ENCODE measurements at regions not wholly inside any gene's neighbourhood (a gene's known extent, or its start where the extent isn't known, plus 50 kb on each side); places are given as distances from the start of the nearest gene placed in this dataset.
"Not testable (repeated sequence)": the region's sequence is repeated elsewhere in the genome, so short reads cannot be mapped to it uniquely, and the experiment has no call there.

- no peak for TF ChIP-seq EZH2 (IDR thresholded peaks at IDR 0.05; ENCODE audit: borderline replicate concordance, low read depth, low read length, poor library complexity, severe bottlenecking)
- TF ChIP-seq, protein P1, sequence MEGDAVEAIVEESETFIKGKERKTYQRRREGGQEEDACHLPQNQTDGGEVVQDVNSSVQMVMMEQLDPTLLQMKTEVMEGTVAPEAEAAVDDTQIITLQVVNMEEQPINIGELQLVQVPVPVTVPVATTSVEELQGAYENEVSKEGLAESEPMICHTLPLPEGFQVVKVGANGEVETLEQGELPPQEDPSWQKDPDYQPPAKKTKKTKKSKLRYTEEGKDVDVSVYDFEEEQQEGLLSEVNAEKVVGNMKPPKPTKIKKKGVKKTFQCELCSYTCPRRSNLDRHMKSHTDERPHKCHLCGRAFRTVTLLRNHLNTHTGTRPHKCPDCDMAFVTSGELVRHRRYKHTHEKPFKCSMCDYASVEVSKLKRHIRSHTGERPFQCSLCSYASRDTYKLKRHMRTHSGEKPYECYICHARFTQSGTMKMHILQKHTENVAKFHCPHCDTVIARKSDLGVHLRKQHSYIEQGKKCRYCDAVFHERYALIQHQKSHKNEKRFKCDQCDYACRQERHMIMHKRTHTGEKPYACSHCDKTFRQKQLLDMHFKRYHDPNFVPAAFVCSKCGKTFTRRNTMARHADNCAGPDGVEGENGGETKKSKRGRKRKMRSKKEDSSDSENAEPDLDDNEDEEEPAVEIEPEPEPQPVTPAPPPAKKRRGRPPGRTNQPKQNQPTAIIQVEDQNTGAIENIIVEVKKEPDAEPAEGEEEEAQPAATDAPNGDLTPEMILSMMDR (conservative IDR thresholded peaks at IDR 0.05; ENCODE audit: low read depth, low read length), result no peak
- Histone ChIP-seq H3K27ac (ENCODE audit: low read depth, low read length, poor library complexity, severe bottlenecking) (no peak overlapping the region), H3K4me1 (ENCODE audit: insufficient read depth, low read length, poor library complexity, severe bottlenecking) (no peaks in the 10 kb centered on the region), H3K27me3 (replicated peaks; ENCODE audit: insufficient read depth, low read depth, low read length, poor library complexity) (no peaks in the 10 kb centered on the region), H3K4me3 (ENCODE audit: low read depth, low read length, poor library complexity, severe bottlenecking) (no peak overlapping the region), H3K9me3 (ENCODE audit: low read depth, low read length, poor library complexity, severe bottlenecking) (peaks cover 11% of the 10 kb centered on the region), H3K36me3 (ENCODE audit: insufficient read depth, low read length, poor library complexity, severe bottlenecking) (no peaks in the 10 kb centered on the region)
- ChIA-PET POLR2A (ENCODE audit: low non-redundant PET) (no interaction called here), CTCF (no interaction called here)
- intact Hi-C loops (cut with micrococcal nuclease; ENCODE audit: unreplicated experiment), result no loop called here
- no TSS peak for BruUV-seq (replicated peaks)
- DNase-seq (ENCODE audit: low spot score), result no peak
Observed at GRCh38 chr13:58712191-58712590, 1080.6 kb downstream of the PCDH17 start.

DNA sequence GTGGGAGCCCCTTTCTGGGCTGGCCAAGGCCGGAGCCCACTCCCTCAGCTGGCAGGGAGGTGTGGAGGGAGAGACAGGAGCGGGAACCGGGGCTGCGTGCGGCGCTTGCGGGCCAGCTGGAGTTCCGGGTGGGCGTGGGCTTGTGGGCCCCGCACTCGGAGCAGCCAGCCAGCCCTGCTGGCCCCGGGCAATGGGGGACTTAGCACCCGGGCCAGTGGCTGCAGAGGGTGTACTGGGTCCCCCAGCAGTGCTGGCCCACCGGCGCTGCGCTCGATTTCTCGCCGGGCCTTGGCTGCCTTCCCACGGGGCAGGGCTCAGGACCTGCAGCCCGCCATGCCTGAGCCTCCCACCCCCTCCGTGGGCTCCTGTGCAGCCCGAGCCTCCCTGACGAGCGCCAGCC, 1082.5 kb downstream of the PCDH17 start:
- peaks cover 11% of the 10 kb centered on the region for H3K9me3 ChIP-seq (ENCODE audit: low read depth, low read length, poor library complexity, severe bottlenecking)
- CTCF ChIA-PET; H3K4me3 ChIP-seq (ENCODE audit: low read depth, low read length, poor library complexity, severe bottlenecking); intact Hi-C loops (cut with micrococcal nuclease; ENCODE audit: unreplicated experiment); H3K4me1 ChIP-seq (ENCODE audit: insufficient read depth, low read length, poor library complexity, severe bottlenecking); H3K36me3 ChIP-seq (ENCODE audit: insufficient read depth, low read length, poor library complexity, severe bottlenecking); DNase-seq (ENCODE audit: low spot score); H3K27ac ChIP-seq (ENCODE audit: low read depth, low read length, poor library complexity, severe bottlenecking); BruUV-seq (replicated peaks); POLR2A ChIA-PET (ENCODE audit: low non-redundant PET); H3K27me3 ChIP-seq (replicated peaks; ENCODE audit: insufficient read depth, low read depth, low read length, poor library complexity): not testable (repeated sequence)

GRCh38 chr13:58721273-58721672, 1089.7 kb downstream of the PCDH17 start:
- ChIA-PET POLR2A (ENCODE audit: low non-redundant PET) (no interaction called here), CTCF (no interaction called here)
- H3K4me1 ChIP-seq (ENCODE audit: insufficient read depth, low read length, poor library complexity, severe bottlenecking), result no peaks in the 10 kb centered on the region
- no peaks in the 10 kb centered on the region for H3K27me3 ChIP-seq (replicated peaks; ENCODE audit: insufficient read depth, low read depth, low read length, poor library complexity)
- no peak overlapping the region for H3K27ac ChIP-seq (ENCODE audit: low read depth, low read length, poor library complexity, severe bottlenecking)
- H3K4me3 ChIP-seq (ENCODE audit: low read depth, low read length, poor library complexity, severe bottlenecking), result no peak overlapping the region
- no TSS peak for BruUV-seq (replicated peaks)
- no peaks in the 10 kb centered on the region for H3K9me3 ChIP-seq (ENCODE audit: low read depth, low read length, poor library complexity, severe bottlenecking)
- TF ChIP-seq, protein P1 (conservative IDR thresholded peaks at IDR 0.05; ENCODE audit: low read depth, low read length), result no peak
- no peak for TF ChIP-seq EZH2 (IDR thresholded peaks at IDR 0.05; ENCODE audit: borderline replicate concordance, low read depth, low read length, poor library complexity, severe bottlenecking)
- intact Hi-C loops (cut with micrococcal nuclease; ENCODE audit: unreplicated experiment), result no loop called here
- no peaks in the 10 kb centered on the region for H3K36me3 ChIP-seq (ENCODE audit: insufficient read depth, low read length, poor library complexity, severe bottlenecking)
- no peak for DNase-seq (ENCODE audit: low spot score)

- intact Hi-C loops (cut with micrococcal nuclease; ENCODE audit: unreplicated experiment), result no loop called here
- BruUV-seq (replicated peaks), result no TSS peak
- ChIA-PET CTCF (no interaction called here), POLR2A (ENCODE audit: low non-redundant PET) (no interaction called here)
- Histone ChIP-seq H3K27me3 (replicated peaks; ENCODE audit: insufficient read depth, low read depth, low read length, poor library complexity) (no peaks in the 10 kb centered on the region), H3K27ac (ENCODE audit: low read depth, low read length, poor library complexity, severe bottlenecking) (no peak overlapping the region), H3K36me3 (ENCODE audit: insufficient read depth, low read length, poor library complexity, severe bottlenecking) (no peaks in the 10 kb centered on the region), H3K4me3 (ENCODE audit: low read depth, low read length, poor library complexity, severe bottlenecking) (no peak overlapping the region), H3K4me1 (ENCODE audit: insufficient read depth, low read length, poor library complexity, severe bottlenecking) (no peaks in the 10 kb centered on the region), H3K9me3 (ENCODE audit: low read depth, low read length, poor library complexity, severe bottlenecking) (no peaks in the 10 kb centered on the region)
- DNase-seq (ENCODE audit: low spot score), result no peak
- no peak for TF ChIP-seq EZH2 (IDR thresholded peaks at IDR 0.05; ENCODE audit: borderline replicate concordance, low read depth, low read length, poor library complexity, severe bottlenecking)
- TF ChIP-seq, protein P1 (conservative IDR thresholded peaks at IDR 0.05; ENCODE audit: low read depth, low read length), result no peak
Observed at GRCh38 chr13:58728126-58728525, 1096.6 kb downstream of the PCDH17 start.

Measured in A673 (cell line).